Peyer's patch (tissue), 4 donors: ENCODE measurements at regions not wholly inside any gene's neighbourhood (a gene's known extent, or its start where the extent isn't known, plus 50 kb on each side); places are given as distances from the start of the nearest gene placed in this dataset.

ENCODE experiments used
- DNase-seq, 3 donors: peaks; one replicate each; pipeline ENCODE4 v3.0.0-alpha.2; 2017 to 2019
- H3K27ac ChIP-seq, 4 donors: fragments of 200-600 bp; sonication (generic); one replicate each; pipeline ENCODE4 v1.5.1; 2016 to 2019
- H3K27me3 ChIP-seq, 2 donors: fragments of 200-600 bp; sonication (generic); one replicate each; pipeline ENCODE4 v1.5.1; 2019
- H3K36me3 ChIP-seq, 3 donors: fragments of 200-600 bp; sonication (generic); one replicate each; pipeline ENCODE4 v1.5.1; 2016 to 2019
- H3K4me1 ChIP-seq, 4 donors: fragments of 200-600 bp; sonication (generic); one replicate each; pipeline ENCODE4 v1.5.1; 2016 to 2019
- H3K4me3 ChIP-seq, 4 donors: fragments of 200-600 bp; sonication (generic); 1 replicate in 3 of 4; 2 replicates in 1 of 4; pipeline ENCODE4 v1.5.1; 2016 to 2019; ENCODE audit warnings: mild to moderate bottlenecking in 1 of 4
- H3K9me3 ChIP-seq, 4 donors: fragments of 200-600 bp; sonication (generic); one replicate each; pipeline ENCODE4 v1.5.1; 2016 to 2019; ENCODE audit warnings: mild to moderate bottlenecking in 1 of 4
- CTCF ChIP-seq, 6 experiments: fragments of 450-650 bp in 4 of 6; fragments of 200-600 bp in 2 of 6; sonication (generic) in 1 of 6; IDR thresholded peaks; one replicate each; pipeline ENCODE4 v1.5.1; 2017 to 2019; ENCODE audit warnings: antibody characterized with exemption in 6 of 6, mild to moderate bottlenecking in 3 of 6, moderate library complexity in 1 of 6
- POLR2A ChIP-seq, 2 donors: fragments of 450-650 bp; IDR thresholded peaks; one replicate each; pipeline ENCODE4 v1.5.1; 2017; ENCODE audit warnings: antibody characterized with exemption in 2 of 2, mild to moderate bottlenecking in 2 of 2, moderate library complexity in 2 of 2

- Histone ChIP-seq H3K9me3 (no peaks in the 10 kb centered on the region), H3K27me3 (no peaks in the 10 kb centered on the region), H3K4me1 (no peaks in the 10 kb centered on the region), H3K27ac (no peak overlapping the region), H3K4me3 (no peak overlapping the region), H3K36me3 (no peaks in the 10 kb centered on the region)
- no peak for DNase-seq
- no peak for TF ChIP-seq POLR2A (IDR thresholded peaks at IDR 0.05)
- TF ChIP-seq CTCF (IDR thresholded peaks at IDR 0.05) = no peak
Measured at GRCh38 chr2:226190479-226191252, 609.0 kb downstream of the IRS1 start.

- Histone ChIP-seq H3K4me1 (no peaks in the 10 kb centered on the region), H3K9me3 (no peaks in the 10 kb centered on the region), H3K36me3 (no peaks in the 10 kb centered on the region), H3K27ac (no peak overlapping the region), H3K27me3 (no peaks in the 10 kb centered on the region), H3K4me3 (no peak overlapping the region)
- TF ChIP-seq POLR2A (IDR thresholded peaks at IDR 0.05) (no peak), CTCF (IDR thresholded peaks at IDR 0.05) (no peak)
- no peak for DNase-seq
Measured at GRCh38 chr2:226189061-226189460, 610.6 kb downstream of the IRS1 start.

GRCh38 chr2:226187616-226188015 lies 612.0 kb downstream of the IRS1 start:
- Histone ChIP-seq H3K4me3 (no peak overlapping the region), H3K4me1 (no peaks in the 10 kb centered on the region), H3K9me3 (no peaks in the 10 kb centered on the region), H3K27me3 (no peaks in the 10 kb centered on the region), H3K27ac (no peak overlapping the region), H3K36me3 (no peaks in the 10 kb centered on the region)
- no peak for TF ChIP-seq CTCF (IDR thresholded peaks at IDR 0.05)
- no peak for TF ChIP-seq POLR2A (IDR thresholded peaks at IDR 0.05)
- no peak for DNase-seq

GRCh38 chr2:226187156-226187555 lies 612.5 kb downstream of the IRS1 start:
- Histone ChIP-seq H3K4me1 (no peaks in the 10 kb centered on the region), H3K4me3 (no peak overlapping the region), H3K27me3 (no peaks in the 10 kb centered on the region), H3K27ac (no peak overlapping the region), H3K36me3 (no peaks in the 10 kb centered on the region), H3K9me3 (no peaks in the 10 kb centered on the region)
- no peak for TF ChIP-seq POLR2A (IDR thresholded peaks at IDR 0.05)
- TF ChIP-seq CTCF (IDR thresholded peaks at IDR 0.05) = no peak
- no peak for DNase-seq

GRCh38 chr2:226185616-226186211 lies 613.9 kb downstream of the IRS1 start:
- peak overlapping the region in 2 of 4 donors; percentile 18 to 43 for H3K27ac ChIP-seq
- no peak overlapping the region for H3K4me3 ChIP-seq
- no peaks in the 10 kb centered on the region for H3K36me3 ChIP-seq
- no peaks in the 10 kb centered on the region for H3K27me3 ChIP-seq
- H3K9me3 ChIP-seq = no peaks in the 10 kb centered on the region
- no peak for DNase-seq
- no peak for TF ChIP-seq CTCF (IDR thresholded peaks at IDR 0.05)
- TF ChIP-seq POLR2A (IDR thresholded peaks at IDR 0.05) = no peak
- H3K4me1 ChIP-seq = no peaks in the 10 kb centered on the region
